SK-N-SH (cell line): ENCODE measurements at regions not wholly inside any gene's neighbourhood (a gene's known extent, or its start where the extent isn't known, plus 50 kb on each side); places are given as distances from the start of the nearest gene placed in this dataset.

ENCODE experiments used
- CTCF ChIA-PET: fragments of 300-600, 350-600 bp; formaldehyde crosslinking; extraction: SDS; loops from one replicate; lab custom pipeline; 2021; lab: Yijun Ruan, JAX
- POLR2A ChIA-PET: fragments of 350-600 bp; sonication (Branson Sonifier 250); formaldehyde crosslinking; extraction: SDS; loops from one replicate; lab custom pipeline; 2020; ENCODE audit warnings: antibody characterized with exemption, inconsistent platforms; lab: Yijun Ruan, JAX
- DNase-seq: peaks from one replicate; pipeline ENCODE4 v3.0.0; 2012
- H2AFZ ChIP-seq: fragments of 200-600 bp; sonication (generic); 2 replicates; pipeline ENCODE4 v1.8.1; 2016; ENCODE audit warnings: antibody characterized with exemption, mild to moderate bottlenecking, low read depth
- H3F3A ChIP-seq: fragments of 200-600 bp; sonication (generic); replicated peaks from 2 replicates; pipeline ENCODE3; 2016; ENCODE audit warnings: antibody characterized with exemption, mild to moderate bottlenecking; ENCODE audit not compliant: insufficient read depth
- H3K27ac ChIP-seq, 2 experiments: fragments of 200-500 bp in 1 of 2; fragments of 200-600 bp in 1 of 2; sonication (Bioruptor generic) in 1 of 2; sonication (generic), shearing (Covaris generic) in 1 of 2; 2 replicates each; pipeline versions ENCODE4 v1.5.1 to v1.6.1; 2014 to 2016; ENCODE audit warnings: low read depth in 2 of 2, inconsistent platforms in 1 of 2, low read length in 1 of 2, mild to moderate bottlenecking in 1 of 2, mixed read lengths in 1 of 2
- H3K27me3 ChIP-seq: fragments of 200-600 bp; sonication (generic), shearing (Covaris generic); 2 replicates; pipeline ENCODE4 v1.6.1; 2016; ENCODE audit warnings: mixed run types; ENCODE audit not compliant: insufficient read depth
- H3K36me3 ChIP-seq, 2 experiments: fragments of 200-500 bp in 1 of 2; fragments of 200-600 bp in 1 of 2; sonication (Bioruptor generic) in 1 of 2; sonication (generic) in 1 of 2; replicated peaks in 1 of 2; 2 replicates each; pipeline versions ENCODE3 to v1.5.1; 2014 to 2016; ENCODE audit warnings: low read length in 1 of 2, mild to moderate bottlenecking in 1 of 2; ENCODE audit not compliant: insufficient read depth in 2 of 2, control insufficient read depth in 1 of 2
- H3K4me1 ChIP-seq, 2 experiments: fragments of 200-500 bp in 1 of 2; fragments of 200-600 bp in 1 of 2; sonication (Bioruptor generic) in 1 of 2; sonication (generic), shearing (Covaris generic) in 1 of 2; 2 replicates each; pipeline versions ENCODE4 v1.5.1 to v1.6.1; 2014 to 2016; ENCODE audit warnings: low read depth in 1 of 2, low read length in 1 of 2, mixed run types in 1 of 2; ENCODE audit not compliant: insufficient read depth in 2 of 2, control insufficient read depth in 1 of 2
- H3K4me2 ChIP-seq: fragments of 200-600 bp; sonication (generic), shearing (Covaris generic); 2 replicates; pipeline ENCODE4 v1.6.1; 2017; ENCODE audit warnings: mixed run types
- H3K4me3 ChIP-seq, 2 experiments: fragments of 200-500 bp in 1 of 2; fragments of 200-600 bp in 1 of 2; sonication (Bioruptor generic) in 1 of 2; sonication (generic), shearing (Covaris generic) in 1 of 2; 2 replicates each; pipeline versions ENCODE4 v1.5.1 to v1.8.1; 2014 to 2016; ENCODE audit warnings: low read depth in 2 of 2, inconsistent platforms in 1 of 2, low read length in 1 of 2, mild to moderate bottlenecking in 1 of 2, mixed read lengths in 1 of 2, moderate library complexity in 1 of 2
- H3K79me2 ChIP-seq: fragments of 200-600 bp; sonication (generic); 2 replicates; pipeline ENCODE4 v1.8.1; 2017; ENCODE audit warnings: mild to moderate bottlenecking; ENCODE audit not compliant: insufficient read depth
- H3K9ac ChIP-seq: fragments of 200-600 bp; sonication (generic); 2 replicates; pipeline ENCODE4 v1.6.1; 2017; ENCODE audit warnings: mixed run types
- H3K9me2 ChIP-seq: fragments of 200-600 bp; sonication (generic); 2 replicates; pipeline ENCODE4 v1.6.1; 2017; ENCODE audit warnings: mixed run types
- H3K9me3 ChIP-seq: fragments of 200-600 bp; sonication (generic); 2 replicates; pipeline ENCODE4 v1.6.1; 2017; ENCODE audit warnings: mixed run types, mild to moderate bottlenecking, moderate library complexity
- H4K20me1 ChIP-seq: fragments of 200-600 bp; sonication (generic); 2 replicates; pipeline ENCODE4 v1.6.1; 2017; ENCODE audit warnings: mild to moderate bottlenecking, mixed run types; ENCODE audit not compliant: insufficient read depth
- EZH2phosphoT487 ChIP-seq: fragments of 200-600 bp; sonication (generic); IDR thresholded peaks from 2 replicates; pipeline ENCODE4 v1.6.1; 2017; ENCODE audit warnings: low read depth, mixed run types, mild to moderate bottlenecking, antibody characterized with exemption, moderate library complexity, borderline replicate concordance
- FOSL2 ChIP-seq: IDR thresholded peaks from 2 replicates; pipeline ENCODE4 v1.4.0; 2012; ENCODE audit warnings: low read depth, mild to moderate bottlenecking, moderate library complexity, borderline replicate concordance
- FOXM1 ChIP-seq: IDR thresholded peaks from 2 replicates; pipeline ENCODE4 v1.4.0; 2012; ENCODE audit warnings: low read depth, mild to moderate bottlenecking
- GABPA ChIP-seq: IDR thresholded peaks from 2 replicates; pipeline ENCODE4 v1.4.0; 2012; ENCODE audit warnings: low read depth, mild to moderate bottlenecking
- GATA2 ChIP-seq: sonication (generic); formaldehyde crosslinking; IDR thresholded peaks from 2 replicates; pipeline ENCODE4 v1.5.0; 2020; ENCODE audit warnings: mild to moderate bottlenecking, missing genetic modification reagents
- JUND ChIP-seq: IDR thresholded peaks from 2 replicates; pipeline ENCODE4 v1.4.0; 2012
- NFIC ChIP-seq: IDR thresholded peaks from 2 replicates; pipeline ENCODE4 v1.4.0; 2012; ENCODE audit warnings: borderline replicate concordance
- NRF1 ChIP-seq: IDR thresholded peaks from 2 replicates; pipeline ENCODE4 v1.6.1; 2012; ENCODE audit warnings: low read depth, mild to moderate bottlenecking, low read length
- SIN3A ChIP-seq: IDR thresholded peaks from 2 replicates; pipeline ENCODE4 v1.6.1; 2012; ENCODE audit warnings: low read depth, mild to moderate bottlenecking, low read length, moderate library complexity, borderline replicate concordance
- SMC3 ChIP-seq: IDR thresholded peaks from 2 replicates; pipeline ENCODE4 v1.6.1; 2012; ENCODE audit warnings: low read depth, low read length, improper control_type of control experiment
- TEAD4 ChIP-seq: IDR thresholded peaks from 2 replicates; pipeline ENCODE4 v1.4.0; 2012; ENCODE audit warnings: mild to moderate bottlenecking, borderline replicate concordance; ENCODE audit not compliant: insufficient read depth
- YY1 ChIP-seq: IDR thresholded peaks from 2 replicates; pipeline ENCODE4 v1.4.0; 2012; ENCODE audit warnings: low read depth, mild to moderate bottlenecking
- WGBS: methylation state at CpG from one replicate; pipeline ENCODE4 v1.1.6; 2017; ENCODE audit warnings: low lambda C conversion rate; 5-methylcytosine and 5-hydroxymethylcytosine counted together
- TF ChIP-seq, protein P1 (sequence below): IDR thresholded peaks from 2 replicates; pipeline ENCODE4 v1.4.0; 2012; ENCODE audit warnings: low read depth, borderline replicate concordance
- TF ChIP-seq, protein P2 (sequence below): IDR thresholded peaks from 2 replicates; pipeline ENCODE4 v1.4.0; 2012; ENCODE audit warnings: low read depth, borderline replicate concordance
- TF ChIP-seq, protein P3 (sequence below): fragments of 150-350 bp; IDR thresholded peaks from 2 replicates; pipeline ENCODE4 v1.6.1; 2016; ENCODE audit warnings: mild to moderate bottlenecking, low read depth, low read length
- TF ChIP-seq, protein P4 (sequence below): fragments of 200-600 bp; sonication (generic); IDR thresholded peaks from 2 replicates; pipeline ENCODE4 v1.6.1; 2017; ENCODE audit warnings: antibody characterized with exemption, mild to moderate bottlenecking, moderate library complexity

DNA sequence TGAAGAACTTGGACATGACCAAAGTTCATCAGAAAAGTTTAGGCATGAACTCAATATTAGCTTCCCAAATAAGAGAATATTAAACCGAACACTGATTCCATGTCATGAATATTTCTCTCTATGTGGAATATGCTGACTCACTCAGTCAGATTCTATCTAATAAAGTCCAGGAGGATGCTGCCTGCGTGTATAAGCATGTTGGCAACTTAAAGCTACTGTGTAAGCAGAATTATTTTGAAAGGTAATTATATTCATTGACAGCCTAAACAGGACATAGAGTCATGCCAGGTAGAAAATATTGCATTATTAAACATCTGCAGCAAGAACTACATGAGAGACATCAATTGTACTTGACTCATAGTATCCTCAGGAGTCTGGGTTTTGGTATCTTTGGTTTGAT is 367.9 kb upstream of the SPOCK3 start:
- Histone ChIP-seq H4K20me1 (no peaks in the 10 kb centered on the region), H3K4me1 (no peaks in the 10 kb centered on the region), H3K27me3 (no peaks in the 10 kb centered on the region), H3K4me3 (no peak overlapping the region), H3K4me2 (no peak overlapping the region), H3F3A (no peaks in the 10 kb centered on the region), H3K36me3 (no peaks in the 10 kb centered on the region), H3K9me2 (0 out of 2 replicates have a peak, but pooled peaks cover 3% of the 10 kb centered on the region), H3K79me2 (no peaks in the 10 kb centered on the region)
- 16% methylated on average over 2 of the region's 2 CpGs for WGBS
- POLR2A ChIA-PET, result no interaction called here
- no peak for DNase-seq
- TF ChIP-seq, protein P1, sequence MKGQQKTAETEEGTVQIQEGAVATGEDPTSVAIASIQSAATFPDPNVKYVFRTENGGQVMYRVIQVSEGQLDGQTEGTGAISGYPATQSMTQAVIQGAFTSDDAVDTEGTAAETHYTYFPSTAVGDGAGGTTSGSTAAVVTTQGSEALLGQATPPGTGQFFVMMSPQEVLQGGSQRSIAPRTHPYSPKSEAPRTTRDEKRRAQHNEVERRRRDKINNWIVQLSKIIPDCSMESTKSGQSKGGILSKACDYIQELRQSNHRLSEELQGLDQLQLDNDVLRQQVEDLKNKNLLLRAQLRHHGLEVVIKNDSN, result no peak
- TF ChIP-seq, protein P2, sequence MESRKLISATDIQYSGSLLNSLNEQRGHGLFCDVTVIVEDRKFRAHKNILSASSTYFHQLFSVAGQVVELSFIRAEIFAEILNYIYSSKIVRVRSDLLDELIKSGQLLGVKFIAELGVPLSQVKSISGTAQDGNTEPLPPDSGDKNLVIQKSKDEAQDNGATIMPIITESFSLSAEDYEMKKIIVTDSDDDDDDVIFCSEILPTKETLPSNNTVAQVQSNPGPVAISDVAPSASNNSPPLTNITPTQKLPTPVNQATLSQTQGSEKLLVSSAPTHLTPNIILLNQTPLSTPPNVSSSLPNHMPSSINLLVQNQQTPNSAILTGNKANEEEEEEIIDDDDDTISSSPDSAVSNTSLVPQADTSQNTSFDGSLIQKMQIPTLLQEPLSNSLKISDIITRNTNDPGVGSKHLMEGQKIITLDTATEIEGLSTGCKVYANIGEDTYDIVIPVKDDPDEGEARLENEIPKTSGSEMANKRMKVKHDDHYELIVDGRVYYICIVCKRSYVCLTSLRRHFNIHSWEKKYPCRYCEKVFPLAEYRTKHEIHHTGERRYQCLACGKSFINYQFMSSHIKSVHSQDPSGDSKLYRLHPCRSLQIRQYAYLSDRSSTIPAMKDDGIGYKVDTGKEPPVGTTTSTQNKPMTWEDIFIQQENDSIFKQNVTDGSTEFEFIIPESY, result no peak
- TF ChIP-seq TEAD4, result no peak
- no peak for TF ChIP-seq YY1
- no peak for TF ChIP-seq NRF1
- no peak for TF ChIP-seq FOXM1
- TF ChIP-seq SIN3A, result no peak
- no peak for TF ChIP-seq EZH2phosphoT487
- no peak for TF ChIP-seq GATA2 (CRISPR knock-in tag)
- TF ChIP-seq FOSL2, result no peak
- TF ChIP-seq JUND, result no peak
- TF ChIP-seq GABPA, result no peak
- TF ChIP-seq, protein P3, sequence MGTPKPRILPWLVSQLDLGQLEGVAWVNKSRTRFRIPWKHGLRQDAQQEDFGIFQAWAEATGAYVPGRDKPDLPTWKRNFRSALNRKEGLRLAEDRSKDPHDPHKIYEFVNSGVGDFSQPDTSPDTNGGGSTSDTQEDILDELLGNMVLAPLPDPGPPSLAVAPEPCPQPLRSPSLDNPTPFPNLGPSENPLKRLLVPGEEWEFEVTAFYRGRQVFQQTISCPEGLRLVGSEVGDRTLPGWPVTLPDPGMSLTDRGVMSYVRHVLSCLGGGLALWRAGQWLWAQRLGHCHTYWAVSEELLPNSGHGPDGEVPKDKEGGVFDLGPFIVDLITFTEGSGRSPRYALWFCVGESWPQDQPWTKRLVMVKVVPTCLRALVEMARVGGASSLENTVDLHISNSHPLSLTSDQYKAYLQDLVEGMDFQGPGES, result no peak
- no peak for TF ChIP-seq SMC3
- no peak for TF ChIP-seq NFIC
- TF ChIP-seq, protein P4, sequence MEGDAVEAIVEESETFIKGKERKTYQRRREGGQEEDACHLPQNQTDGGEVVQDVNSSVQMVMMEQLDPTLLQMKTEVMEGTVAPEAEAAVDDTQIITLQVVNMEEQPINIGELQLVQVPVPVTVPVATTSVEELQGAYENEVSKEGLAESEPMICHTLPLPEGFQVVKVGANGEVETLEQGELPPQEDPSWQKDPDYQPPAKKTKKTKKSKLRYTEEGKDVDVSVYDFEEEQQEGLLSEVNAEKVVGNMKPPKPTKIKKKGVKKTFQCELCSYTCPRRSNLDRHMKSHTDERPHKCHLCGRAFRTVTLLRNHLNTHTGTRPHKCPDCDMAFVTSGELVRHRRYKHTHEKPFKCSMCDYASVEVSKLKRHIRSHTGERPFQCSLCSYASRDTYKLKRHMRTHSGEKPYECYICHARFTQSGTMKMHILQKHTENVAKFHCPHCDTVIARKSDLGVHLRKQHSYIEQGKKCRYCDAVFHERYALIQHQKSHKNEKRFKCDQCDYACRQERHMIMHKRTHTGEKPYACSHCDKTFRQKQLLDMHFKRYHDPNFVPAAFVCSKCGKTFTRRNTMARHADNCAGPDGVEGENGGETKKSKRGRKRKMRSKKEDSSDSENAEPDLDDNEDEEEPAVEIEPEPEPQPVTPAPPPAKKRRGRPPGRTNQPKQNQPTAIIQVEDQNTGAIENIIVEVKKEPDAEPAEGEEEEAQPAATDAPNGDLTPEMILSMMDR, result no peak
- TF ChIP-seq, all 33 proteins: peak for 0
- Histone ChIP-seq H2AFZ (no peak overlapping the region), H3K9ac (no peak overlapping the region; the same call in 1 of the 2 replicates), H3K9me3 (no peaks in the 10 kb centered on the region), H3K27ac (no peak overlapping the region)
- CTCF ChIA-PET, result interaction anchor here (3.9 kb wide), 1 partner anchor 20 kb away, joined by 15 read pairs; no protein-coding TSS in a partner anchor
